ENCODE measurements at regions not wholly inside any gene's neighbourhood (a gene's known extent, or its start where the extent isn't known, plus 50 kb on each side); places are given as distances from the start of the nearest gene placed in this dataset.

DNA sequence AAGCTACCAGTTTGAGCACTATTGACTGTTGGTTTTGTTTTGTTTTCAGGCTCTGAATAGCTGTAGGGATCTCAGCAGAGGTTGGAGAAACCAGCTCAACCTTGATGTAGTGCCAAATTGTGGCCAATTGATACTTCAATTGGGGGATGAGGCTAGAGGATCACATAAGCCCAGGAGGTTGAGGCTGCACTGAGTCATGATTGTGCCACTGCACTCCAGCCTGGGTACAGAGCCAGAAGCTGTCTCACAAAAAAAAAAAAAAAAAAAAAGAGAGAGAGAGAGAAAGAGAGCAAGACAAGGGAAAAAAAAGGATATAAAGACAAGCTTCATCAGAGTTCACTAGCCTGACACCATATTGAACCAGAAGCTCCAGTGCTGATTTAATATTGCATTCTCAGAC lies 702.1 kb downstream of the FRK start:
- TF ChIP-seq, protein P1, sequence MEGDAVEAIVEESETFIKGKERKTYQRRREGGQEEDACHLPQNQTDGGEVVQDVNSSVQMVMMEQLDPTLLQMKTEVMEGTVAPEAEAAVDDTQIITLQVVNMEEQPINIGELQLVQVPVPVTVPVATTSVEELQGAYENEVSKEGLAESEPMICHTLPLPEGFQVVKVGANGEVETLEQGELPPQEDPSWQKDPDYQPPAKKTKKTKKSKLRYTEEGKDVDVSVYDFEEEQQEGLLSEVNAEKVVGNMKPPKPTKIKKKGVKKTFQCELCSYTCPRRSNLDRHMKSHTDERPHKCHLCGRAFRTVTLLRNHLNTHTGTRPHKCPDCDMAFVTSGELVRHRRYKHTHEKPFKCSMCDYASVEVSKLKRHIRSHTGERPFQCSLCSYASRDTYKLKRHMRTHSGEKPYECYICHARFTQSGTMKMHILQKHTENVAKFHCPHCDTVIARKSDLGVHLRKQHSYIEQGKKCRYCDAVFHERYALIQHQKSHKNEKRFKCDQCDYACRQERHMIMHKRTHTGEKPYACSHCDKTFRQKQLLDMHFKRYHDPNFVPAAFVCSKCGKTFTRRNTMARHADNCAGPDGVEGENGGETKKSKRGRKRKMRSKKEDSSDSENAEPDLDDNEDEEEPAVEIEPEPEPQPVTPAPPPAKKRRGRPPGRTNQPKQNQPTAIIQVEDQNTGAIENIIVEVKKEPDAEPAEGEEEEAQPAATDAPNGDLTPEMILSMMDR (IDR thresholded peaks at IDR 0.05), result no peak
- TF ChIP-seq EHMT2 (IDR thresholded peaks at IDR 0.05; ENCODE audit: low read depth), result no peak
- TF ChIP-seq RAD21 (conservative IDR thresholded peaks at IDR 0.05 in 1 of 2, IDR thresholded peaks at IDR 0.05 in 1 of 2), result no peak
- TF ChIP-seq, protein P2, sequence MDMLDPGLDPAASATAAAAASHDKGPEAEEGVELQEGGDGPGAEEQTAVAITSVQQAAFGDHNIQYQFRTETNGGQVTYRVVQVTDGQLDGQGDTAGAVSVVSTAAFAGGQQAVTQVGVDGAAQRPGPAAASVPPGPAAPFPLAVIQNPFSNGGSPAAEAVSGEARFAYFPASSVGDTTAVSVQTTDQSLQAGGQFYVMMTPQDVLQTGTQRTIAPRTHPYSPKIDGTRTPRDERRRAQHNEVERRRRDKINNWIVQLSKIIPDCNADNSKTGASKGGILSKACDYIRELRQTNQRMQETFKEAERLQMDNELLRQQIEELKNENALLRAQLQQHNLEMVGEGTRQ (IDR thresholded peaks at IDR 0.05), result no peak
- no peak for TF ChIP-seq TFCP2L1 (CRISPR knock-in tag; IDR thresholded peaks at IDR 0.05)
- TF ChIP-seq, protein P3, sequence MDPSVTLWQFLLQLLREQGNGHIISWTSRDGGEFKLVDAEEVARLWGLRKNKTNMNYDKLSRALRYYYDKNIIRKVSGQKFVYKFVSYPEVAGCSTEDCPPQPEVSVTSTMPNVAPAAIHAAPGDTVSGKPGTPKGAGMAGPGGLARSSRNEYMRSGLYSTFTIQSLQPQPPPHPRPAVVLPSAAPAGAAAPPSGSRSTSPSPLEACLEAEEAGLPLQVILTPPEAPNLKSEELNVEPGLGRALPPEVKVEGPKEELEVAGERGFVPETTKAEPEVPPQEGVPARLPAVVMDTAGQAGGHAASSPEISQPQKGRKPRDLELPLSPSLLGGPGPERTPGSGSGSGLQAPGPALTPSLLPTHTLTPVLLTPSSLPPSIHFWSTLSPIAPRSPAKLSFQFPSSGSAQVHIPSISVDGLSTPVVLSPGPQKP (IDR thresholded peaks at IDR 0.05; ENCODE audit: low read depth, low read length), result no peak
- TF ChIP-seq CBX2 (IDR thresholded peaks at IDR 0.05; ENCODE audit: borderline replicate concordance, low read depth), result no peak
- no peak for TF ChIP-seq ZFP36 (IDR thresholded peaks at IDR 0.05; ENCODE audit: borderline replicate concordance, partially characterized antibody)
- no peak for TF ChIP-seq TP53 (CRISPR knock-in tag; IDR thresholded peaks at IDR 0.05)
- TF ChIP-seq MYC (IDR thresholded peaks at IDR 0.05; ENCODE audit: borderline replicate concordance, low read length), result no peak
- no peak for TF ChIP-seq ESRRA (IDR thresholded peaks at IDR 0.05; ENCODE audit: borderline replicate concordance, low read length)
- TF ChIP-seq, protein P4, sequence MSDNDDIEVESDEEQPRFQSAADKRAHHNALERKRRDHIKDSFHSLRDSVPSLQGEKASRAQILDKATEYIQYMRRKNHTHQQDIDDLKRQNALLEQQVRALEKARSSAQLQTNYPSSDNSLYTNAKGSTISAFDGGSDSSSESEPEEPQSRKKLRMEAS (IDR thresholded peaks at IDR 0.05), result no peak
- POLR2A ChIA-PET, result no interaction called here
- no peak for ATAC-seq
- no peak overlapping the region for H3K27ac ChIP-seq
- FAIRE-seq, result no peak
- no peaks in the 10 kb centered on the region for H3K4me1 ChIP-seq
- no peak for DNase-seq (ENCODE audit: low read depth in 1 of 2, low spot score in 1 of 2)
- CTCF ChIA-PET, result no interaction called here
- no peak overlapping the region for H3K4me2 ChIP-seq
- H3K9me3 ChIP-seq, result no peaks in the 10 kb centered on the region
- no peak overlapping the region for H3K4me3 ChIP-seq

DNA sequence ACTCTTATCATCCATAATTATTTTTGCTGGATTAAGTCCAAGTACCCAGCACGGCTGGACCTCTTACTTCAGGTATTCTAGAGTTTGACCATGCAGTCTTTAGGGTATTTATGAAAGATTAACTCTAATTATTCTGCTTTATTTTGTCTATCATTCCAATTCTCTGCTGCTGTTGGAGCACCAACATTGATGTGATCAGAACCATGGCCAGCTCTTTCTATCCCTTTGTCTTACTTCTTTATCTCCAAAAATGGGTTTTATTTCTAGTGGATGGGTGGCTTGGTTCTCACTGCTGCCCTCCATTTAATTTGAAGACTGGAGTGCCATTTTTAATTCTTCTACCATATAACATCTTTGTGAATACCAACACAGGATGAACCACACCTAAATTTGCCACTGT lies 704.3 kb downstream of the FRK start:
- no peak for TF ChIP-seq SMC3 (IDR thresholded peaks at IDR 0.05)
- TF ChIP-seq, protein P5, sequence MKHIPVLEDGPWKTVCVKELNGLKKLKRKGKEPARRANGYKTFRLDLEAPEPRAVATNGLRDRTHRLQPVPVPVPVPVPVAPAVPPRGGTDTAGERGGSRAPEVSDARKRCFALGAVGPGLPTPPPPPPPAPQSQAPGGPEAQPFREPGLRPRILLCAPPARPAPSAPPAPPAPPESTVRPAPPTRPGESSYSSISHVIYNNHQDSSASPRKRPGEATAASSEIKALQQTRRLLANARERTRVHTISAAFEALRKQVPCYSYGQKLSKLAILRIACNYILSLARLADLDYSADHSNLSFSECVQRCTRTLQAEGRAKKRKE (CRISPR knock-in tag; IDR thresholded peaks at IDR 0.05; ENCODE audit: low read depth), result no peak
- TF ChIP-seq CBX2 (IDR thresholded peaks at IDR 0.05; ENCODE audit: borderline replicate concordance, low read depth), result no peak
- no peak for TF ChIP-seq POLR2A (IDR thresholded peaks at IDR 0.05; ENCODE audit: low read length)
- no peak for TF ChIP-seq ESRRA (IDR thresholded peaks at IDR 0.05; ENCODE audit: borderline replicate concordance, low read length)
- no peak for TF ChIP-seq RCOR1 (IDR thresholded peaks at IDR 0.05; ENCODE audit: low read depth, low read length)
- Histone ChIP-seq H3K9me3 (no peaks in the 10 kb centered on the region), H3K27ac (no peak overlapping the region), H3K4me3 (no peak overlapping the region), H3K4me1 (no peaks in the 10 kb centered on the region), H3K4me2 (no peak overlapping the region)
- ATAC-seq, result no peak
- POLR2A ChIA-PET, result no interaction called here
- DNase-seq (ENCODE audit: low read depth in 1 of 2, low spot score in 1 of 2), result no peak
- FAIRE-seq, result no peak
- 4% methylated on average over 1 of the region's 1 CpG for WGBS (ENCODE audit: missing lambda C conversion rate)
- CTCF ChIA-PET, result no interaction called here

DNA sequence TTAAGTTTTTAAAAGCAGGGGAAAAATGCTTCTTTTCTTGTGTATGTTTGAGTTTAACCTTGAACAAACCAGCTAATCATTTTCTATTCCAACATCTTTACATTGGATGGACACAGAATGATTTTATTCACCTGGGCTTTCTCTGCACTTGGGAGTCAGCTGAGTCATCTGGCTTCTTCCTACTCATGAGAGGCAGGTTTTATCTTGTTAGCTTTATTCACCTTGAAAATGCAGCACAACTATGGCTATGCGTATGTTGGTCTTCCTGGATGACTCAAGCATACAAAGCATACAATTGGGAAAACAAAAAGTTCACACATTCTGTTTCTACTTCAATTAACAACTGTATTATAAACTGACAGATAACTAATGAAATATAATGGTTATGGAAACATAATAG lies 737.7 kb downstream of the FRK start:
- FAIRE-seq (no peak), DNase-seq (ENCODE audit: low read depth in 1 of 2, low spot score in 1 of 2) (no peak), ATAC-seq (no peak)
- Histone ChIP-seq H3K4me1 (no peaks in the 10 kb centered on the region), H3K27ac (no peak overlapping the region), H3K4me3 (no peak overlapping the region), H3K9me3 (no peaks in the 10 kb centered on the region), H3K4me2 (no peak overlapping the region)
- ChIA-PET POLR2A (no interaction called here), CTCF (no interaction called here)
- no peak for TF ChIP-seq NR3C1 (IDR thresholded peaks at IDR 0.05)
- no peak for TF ChIP-seq JUN (IDR thresholded peaks at IDR 0.05)
- TF ChIP-seq FOSB (CRISPR knock-in tag; IDR thresholded peaks at IDR 0.05), result no peak
- TF ChIP-seq ZC3H11A (IDR thresholded peaks at IDR 0.05), result no peak
- no peak for TF ChIP-seq RNF2 (IDR thresholded peaks at IDR 0.05; ENCODE audit: borderline replicate concordance, low read depth)
- TF ChIP-seq HEYL (CRISPR knock-in tag; IDR thresholded peaks at IDR 0.05), result no peak
- TF ChIP-seq CBX2 (IDR thresholded peaks at IDR 0.05; ENCODE audit: borderline replicate concordance, low read depth), result no peak
- TF ChIP-seq RAD21 (conservative IDR thresholded peaks at IDR 0.05 in 1 of 2, IDR thresholded peaks at IDR 0.05 in 1 of 2), result no peak
- no peak for TF ChIP-seq POLR2A (IDR thresholded peaks at IDR 0.05; ENCODE audit: low read length)
- TF ChIP-seq, protein P6, sequence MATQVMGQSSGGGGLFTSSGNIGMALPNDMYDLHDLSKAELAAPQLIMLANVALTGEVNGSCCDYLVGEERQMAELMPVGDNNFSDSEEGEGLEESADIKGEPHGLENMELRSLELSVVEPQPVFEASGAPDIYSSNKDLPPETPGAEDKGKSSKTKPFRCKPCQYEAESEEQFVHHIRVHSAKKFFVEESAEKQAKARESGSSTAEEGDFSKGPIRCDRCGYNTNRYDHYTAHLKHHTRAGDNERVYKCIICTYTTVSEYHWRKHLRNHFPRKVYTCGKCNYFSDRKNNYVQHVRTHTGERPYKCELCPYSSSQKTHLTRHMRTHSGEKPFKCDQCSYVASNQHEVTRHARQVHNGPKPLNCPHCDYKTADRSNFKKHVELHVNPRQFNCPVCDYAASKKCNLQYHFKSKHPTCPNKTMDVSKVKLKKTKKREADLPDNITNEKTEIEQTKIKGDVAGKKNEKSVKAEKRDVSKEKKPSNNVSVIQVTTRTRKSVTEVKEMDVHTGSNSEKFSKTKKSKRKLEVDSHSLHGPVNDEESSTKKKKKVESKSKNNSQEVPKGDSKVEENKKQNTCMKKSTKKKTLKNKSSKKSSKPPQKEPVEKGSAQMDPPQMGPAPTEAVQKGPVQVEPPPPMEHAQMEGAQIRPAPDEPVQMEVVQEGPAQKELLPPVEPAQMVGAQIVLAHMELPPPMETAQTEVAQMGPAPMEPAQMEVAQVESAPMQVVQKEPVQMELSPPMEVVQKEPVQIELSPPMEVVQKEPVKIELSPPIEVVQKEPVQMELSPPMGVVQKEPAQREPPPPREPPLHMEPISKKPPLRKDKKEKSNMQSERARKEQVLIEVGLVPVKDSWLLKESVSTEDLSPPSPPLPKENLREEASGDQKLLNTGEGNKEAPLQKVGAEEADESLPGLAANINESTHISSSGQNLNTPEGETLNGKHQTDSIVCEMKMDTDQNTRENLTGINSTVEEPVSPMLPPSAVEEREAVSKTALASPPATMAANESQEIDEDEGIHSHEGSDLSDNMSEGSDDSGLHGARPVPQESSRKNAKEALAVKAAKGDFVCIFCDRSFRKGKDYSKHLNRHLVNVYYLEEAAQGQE (IDR thresholded peaks at IDR 0.05), result no peak
- 30% methylated on average over 1 of the region's 1 CpG for WGBS (ENCODE audit: missing lambda C conversion rate)
